DMS153 treated with DMSO at 0.1 percent for 48 hours (cell line): ENCODE measurements at regions not wholly inside any gene's neighbourhood (a gene's known extent, or its start where the extent isn't known, plus 50 kb on each side); places are given as distances from the start of the nearest gene placed in this dataset.
"Not testable (repeated sequence)": the region's sequence is repeated elsewhere in the genome, so short reads cannot be mapped to it uniquely, and the experiment has no call there.

Experiments used
- DNase-seq: peaks from one replicate; lab custom pipeline; 2025; ENCODE audit not compliant: unreplicated experiment; lab: John Stamatoyannopoulos, UW

DNA sequence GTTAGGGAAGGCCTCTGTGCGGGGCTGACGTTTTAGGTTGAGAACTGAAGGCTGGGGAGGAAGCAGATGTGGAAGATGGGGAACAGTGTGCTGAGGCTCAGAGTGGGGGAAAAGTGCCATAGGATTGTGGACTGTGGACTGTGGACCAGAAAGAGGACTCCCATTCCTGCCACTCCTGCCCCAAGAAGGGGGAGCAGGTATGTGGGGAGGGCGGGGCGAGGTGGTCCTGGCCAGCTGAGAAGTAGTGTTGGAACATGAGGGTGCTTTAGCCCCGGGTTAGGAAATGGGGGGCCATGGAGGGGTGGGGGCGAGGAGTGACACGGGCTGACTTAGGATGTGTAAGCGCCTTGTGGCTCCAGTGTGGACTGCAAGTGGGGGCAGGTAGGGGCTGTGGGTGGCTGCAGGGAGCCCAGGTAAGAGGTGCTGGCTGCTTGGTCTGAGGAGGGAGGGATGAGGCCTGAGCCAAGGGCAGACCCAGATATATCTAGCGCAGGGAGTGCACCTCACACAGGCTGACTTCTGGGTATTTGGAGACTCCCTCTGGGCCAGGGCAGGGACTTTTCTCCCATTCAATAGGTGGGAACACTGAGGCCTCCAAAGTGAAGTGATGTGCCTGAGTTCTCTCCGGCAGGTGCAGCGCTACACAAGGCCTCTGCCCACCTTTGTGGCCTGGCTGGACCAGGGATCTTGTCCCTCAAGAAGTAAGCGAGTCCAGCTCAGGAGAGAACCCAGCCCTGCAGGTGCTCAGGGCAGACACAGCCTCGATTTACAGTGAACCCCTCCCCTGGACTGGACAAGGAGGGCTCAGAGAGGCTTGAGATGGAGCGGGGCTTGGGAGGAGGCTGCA lies 76.6 kb upstream of the TOX2 start:
- no peak for DNase-seq

DNA sequence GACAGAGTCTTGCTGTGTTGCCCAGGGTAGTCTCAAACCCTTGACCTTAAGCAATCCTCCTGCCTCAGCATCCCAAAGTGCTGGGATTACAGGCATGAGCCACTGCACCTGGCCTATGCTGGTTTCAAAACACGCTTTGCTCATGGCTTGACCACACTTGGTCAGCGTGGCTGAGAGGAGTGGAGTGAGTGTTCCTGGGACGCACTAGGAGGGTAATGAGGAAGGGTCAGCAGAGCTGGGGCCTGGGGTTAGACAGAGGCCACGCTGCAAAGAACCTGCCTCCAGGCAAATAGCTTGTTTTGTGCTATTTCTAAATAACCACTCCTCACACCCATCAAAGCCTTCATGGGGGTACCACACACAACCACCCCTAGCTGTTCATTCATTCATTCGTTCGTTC lies 77.9 kb upstream of the TOX2 start:
- no peak for DNase-seq

DNA sequence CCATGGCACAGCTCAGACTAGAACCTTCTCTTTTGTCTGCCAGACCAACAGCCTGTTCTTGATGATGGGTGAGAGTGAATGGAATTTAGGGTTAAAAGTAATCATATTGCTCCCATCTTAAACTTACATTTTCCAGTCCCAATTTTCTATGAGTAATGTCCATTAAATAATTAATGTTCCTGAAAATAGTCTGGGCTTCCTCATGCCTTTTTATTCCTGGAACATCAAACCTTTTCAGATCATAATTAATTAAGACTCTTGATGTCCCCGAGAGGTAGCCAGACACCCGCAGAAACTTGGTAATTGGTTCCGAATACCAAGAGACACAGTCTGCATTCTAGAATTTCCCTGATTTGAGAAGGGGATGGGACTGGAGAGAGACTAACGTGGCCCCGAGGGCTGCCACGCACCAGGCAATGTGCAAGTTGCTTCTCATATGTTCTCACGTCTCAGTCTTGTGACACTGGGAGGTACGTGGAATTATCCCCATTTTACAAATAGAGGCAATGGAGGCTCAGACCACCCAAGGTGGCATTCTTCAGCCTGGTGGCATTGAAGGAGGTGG lies 78.6 kb upstream of the TOX2 start:
- no peak for DNase-seq

GRCh38 chr20:43833511-43834395 lies 80.9 kb upstream of the TOX2 start:
- DNase-seq: no peak

GRCh38 chr20:43832961-43833360 lies 81.7 kb upstream of the TOX2 start:
- DNase-seq: no peak

DNA sequence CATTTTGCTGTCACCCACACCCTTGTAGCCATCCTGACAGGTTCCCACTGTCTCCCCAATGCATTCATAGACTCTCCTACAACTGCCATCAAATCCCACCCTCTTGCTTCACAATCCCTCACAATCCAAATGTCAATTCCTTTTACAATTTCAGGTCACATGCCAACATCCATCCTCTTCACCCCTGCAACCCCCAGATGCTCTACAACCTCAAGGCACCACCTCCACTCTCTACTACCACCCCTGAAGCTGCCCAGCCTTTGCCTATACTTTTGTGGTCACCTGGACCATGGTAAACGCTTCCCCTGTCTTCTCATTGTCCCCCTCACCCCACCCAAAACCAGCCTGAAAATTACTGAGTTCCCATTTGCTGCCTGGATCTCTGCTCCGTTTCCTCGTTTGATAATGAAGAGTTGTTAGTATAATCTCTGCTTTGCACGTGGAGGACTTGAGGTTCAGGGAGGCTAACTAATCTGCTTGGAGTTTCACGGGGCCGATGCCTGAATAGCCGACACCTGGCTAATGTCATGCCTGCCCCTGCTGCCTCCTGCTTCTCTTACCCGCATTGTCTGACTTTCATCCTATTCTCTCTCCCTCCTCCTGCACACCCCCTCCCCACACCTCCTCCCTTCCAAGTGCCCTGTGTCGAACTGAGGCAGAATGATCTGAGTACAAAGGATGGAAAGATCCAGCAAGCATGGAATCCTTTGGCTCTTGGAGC lies 82.4 kb upstream of the TOX2 start:
- DNase-seq: no peak

DNA sequence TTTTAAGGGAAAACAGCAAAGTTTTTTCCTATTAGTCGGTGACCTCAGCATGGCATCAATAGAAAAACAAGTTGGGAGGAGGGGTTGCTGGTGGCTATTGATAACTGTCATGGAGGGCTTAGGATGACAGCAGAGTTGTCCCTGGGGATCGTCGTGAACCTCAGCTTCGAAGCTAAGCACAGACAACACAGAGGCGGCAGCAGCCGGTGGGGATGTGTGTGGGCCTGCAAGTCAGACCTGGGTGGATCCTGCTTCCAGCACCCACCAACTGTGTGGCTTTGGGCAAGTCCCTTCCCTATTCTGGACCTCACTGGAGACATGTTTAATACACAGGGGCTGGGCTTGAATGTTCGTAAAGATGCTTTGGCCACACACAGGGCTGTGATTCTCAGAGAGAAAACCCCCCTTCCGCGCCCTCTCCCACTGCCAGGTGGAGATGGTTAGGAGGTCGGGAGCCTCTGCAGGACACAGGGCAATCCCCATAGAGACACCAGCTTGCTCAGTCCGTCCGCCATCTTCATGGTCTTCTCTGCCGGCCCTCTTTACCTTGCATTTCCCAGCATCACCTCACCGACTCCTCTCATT lies 83.1 kb upstream of the TOX2 start:
- DNase-seq: no peak

GRCh38 chr20:43830883-43831282 lies 83.8 kb upstream of the TOX2 start:
- no peak for DNase-seq

DNA sequence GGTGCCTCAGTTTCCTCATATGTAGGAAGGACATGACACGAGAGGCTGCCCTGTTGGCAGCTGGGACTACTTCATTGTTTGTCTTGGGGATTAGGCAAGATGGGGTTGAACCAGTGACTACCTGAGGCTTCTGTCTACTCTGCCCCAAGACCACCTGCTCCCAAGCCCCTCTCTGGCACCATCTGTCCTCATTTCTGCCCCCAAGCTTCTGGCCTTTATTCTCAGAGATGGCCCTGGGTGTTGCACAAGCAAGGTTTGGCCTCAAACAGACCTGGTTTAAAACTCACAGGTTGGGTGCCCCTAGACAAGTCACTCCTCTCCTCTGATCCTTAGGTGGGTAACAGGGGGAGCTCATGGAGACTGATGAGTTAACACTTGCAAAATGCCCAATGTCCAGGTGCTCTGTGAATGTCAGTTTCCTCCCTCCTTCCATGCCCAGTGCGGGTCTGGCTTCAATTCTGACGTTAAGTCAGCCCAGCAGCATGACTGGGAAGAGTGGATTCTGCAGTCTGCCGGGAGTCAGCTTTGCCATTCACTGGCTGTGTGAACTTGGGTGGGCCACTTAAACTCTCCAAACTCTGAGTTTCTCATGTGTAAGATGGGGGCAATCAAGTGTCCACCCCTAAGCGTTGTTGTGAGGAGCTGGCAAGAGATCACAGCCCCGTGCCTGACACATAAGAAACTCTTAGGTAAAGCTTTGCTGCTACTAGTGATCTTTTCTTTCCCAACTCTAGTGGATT lies 84.5 kb upstream of the TOX2 start:
- no peak for DNase-seq

- DNase-seq: no peak
Observed at GRCh38 chr20:43827940-43828562, 86.6 kb upstream of the TOX2 start.

DNA sequence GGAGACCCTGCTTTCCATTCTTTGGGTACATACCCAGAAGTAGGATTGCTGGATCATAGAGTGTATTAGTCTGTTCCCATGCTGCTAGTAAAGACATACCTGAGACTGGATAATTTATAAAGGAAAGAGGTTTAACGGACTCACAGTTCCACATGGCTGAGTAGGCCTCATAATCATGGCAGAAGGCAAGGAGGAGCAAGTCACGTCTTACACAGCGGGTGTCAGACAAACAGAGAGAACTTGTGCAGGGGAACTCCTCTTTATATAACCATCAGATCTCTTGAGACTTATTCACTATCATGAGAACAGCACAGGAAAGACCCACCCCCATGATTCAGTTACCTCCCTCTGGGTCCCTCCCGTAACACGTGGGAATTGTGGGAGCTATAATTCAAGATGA lies 87.7 kb upstream of the TOX2 start:
- not testable (repeated sequence) for DNase-seq

GRCh38 chr20:43825581-43825980 lies 89.1 kb upstream of the TOX2 start:
- DNase-seq: no peak

DNA sequence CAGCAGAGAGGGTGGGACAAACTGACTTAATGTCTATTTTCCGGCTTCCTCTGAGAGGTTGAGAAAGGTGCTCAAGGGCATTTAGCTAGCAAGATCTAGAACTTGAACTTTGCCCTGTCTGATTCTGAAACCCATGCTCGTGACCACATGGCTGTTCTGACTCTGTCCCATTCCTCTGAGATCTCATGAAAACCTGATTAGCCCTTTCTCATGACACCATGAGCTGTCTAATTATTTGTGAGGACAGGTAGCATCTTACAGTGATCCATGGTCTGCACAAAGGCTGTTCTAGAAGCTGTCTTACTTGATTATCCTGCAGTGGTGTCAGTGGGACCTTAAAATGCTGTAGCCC lies 89.6 kb upstream of the TOX2 start:
- DNase-seq: no peak

GRCh38 chr20:43824309-43825050 lies 90.2 kb upstream of the TOX2 start:
- DNase-seq: peak; percentile 44

- no peak for DNase-seq
Observed at GRCh38 chr20:43821795-43822194, 92.9 kb upstream of the TOX2 start.

- no peak for DNase-seq
Observed at GRCh38 chr20:43820731-43821330, 93.8 kb upstream of the TOX2 start.

DNA sequence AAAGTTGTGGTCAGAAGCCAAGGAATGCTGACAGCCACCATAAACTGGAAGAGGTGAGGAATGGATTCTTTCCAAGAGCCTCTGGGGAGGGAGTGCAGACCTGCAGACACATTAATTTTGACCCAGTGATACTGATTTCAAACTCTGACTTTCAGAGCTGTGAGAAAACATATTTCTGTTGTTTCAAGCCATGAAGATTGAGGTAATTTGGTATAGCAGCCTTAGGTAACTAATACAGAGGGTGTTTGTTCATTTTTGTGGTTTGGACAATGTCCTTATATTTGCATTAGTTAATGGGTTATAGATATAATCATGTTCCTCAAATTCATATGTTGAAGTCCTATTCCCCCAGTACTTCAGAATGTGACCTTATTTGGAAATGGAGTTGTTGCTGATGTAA lies 85.4 kb upstream of the GTSF1L start:
- no peak for DNase-seq

DNA sequence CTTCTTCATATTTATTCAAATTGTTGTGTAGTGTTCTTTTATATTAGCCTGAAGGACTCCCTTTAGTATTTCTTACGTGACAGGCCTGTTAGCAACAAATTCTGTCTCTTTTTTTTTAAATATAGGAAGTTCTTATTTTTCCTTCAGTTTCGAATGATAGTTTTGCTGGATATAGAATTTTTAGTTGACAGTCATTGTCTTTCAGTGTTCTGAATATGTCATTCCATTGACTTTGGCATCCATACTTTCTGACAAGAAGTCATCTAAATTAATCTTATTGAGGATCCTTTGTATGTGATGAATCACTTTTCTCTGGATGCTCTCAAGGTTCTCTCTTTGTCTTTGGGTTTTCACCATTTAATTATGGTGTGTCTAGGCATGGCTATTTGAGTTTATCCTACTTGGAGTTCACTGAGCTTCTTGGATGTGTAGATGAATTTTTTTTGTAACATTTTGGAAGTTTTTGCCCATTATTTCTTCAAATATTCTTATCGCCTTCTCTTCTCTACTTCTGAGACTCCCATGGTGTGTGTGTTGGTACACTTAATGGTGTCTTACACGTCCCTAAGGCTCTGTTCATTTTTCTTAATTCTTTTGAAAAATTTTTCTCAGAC lies 82.5 kb upstream of the GTSF1L start:
- DNase-seq: no peak
